ENCODE measurements at regions not wholly inside any gene's neighbourhood (a gene's known extent, or its start where the extent isn't known, plus 50 kb on each side); places are given as distances from the start of the nearest gene placed in this dataset.

DNA sequence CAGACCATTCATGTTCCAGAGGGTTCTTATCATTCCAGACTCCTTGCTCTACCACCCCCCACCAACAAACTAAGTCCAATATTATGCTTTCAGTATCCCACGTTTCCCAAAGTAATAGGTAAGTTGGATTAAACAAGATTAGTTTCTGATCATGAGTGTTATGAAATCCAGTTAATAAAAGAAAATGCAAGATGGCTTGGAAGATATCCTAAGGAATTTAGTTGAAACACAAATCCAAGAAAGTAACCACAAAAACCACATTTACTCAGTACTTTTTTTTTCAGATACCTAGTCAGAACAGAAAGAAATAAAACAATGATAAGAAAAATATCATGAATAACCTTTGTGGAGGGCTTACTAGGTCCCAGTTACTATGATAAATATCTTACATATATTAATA, 119.4 kb upstream of the MIR17HG start:
- Histone ChIP-seq H3K4me1 (ENCODE audit: insufficient read depth, low read length) (no peaks in the 10 kb centered on the region), H2AFZ (ENCODE audit: low read length) (no peak overlapping the region), H3K9ac (ENCODE audit: low read length) (no peak overlapping the region), H3K79me2 (ENCODE audit: low read length) (no peaks in the 10 kb centered on the region), H3K4me2 (ENCODE audit: low read length) (no peak overlapping the region), H3K27me3 (ENCODE audit: low read length) (peaks cover 14% of the 10 kb centered on the region; the same call in 1 of the 2 replicates), H3K27ac (ENCODE audit: low read length) (no peak overlapping the region), H3K36me3 (ENCODE audit: low read depth, low read length) (no peaks in the 10 kb centered on the region), H3F3A (ENCODE audit: low read length, unreplicated experiment) (no peaks in the 10 kb centered on the region), H3K9me2 (replicated peaks; ENCODE audit: low read length) (no peaks in the 10 kb centered on the region), H4K20me1 (ENCODE audit: low read length) (no peaks in the 10 kb centered on the region), H3K4me3 (ENCODE audit: low read length) (no peak overlapping the region), H3K9me3 (ENCODE audit: low read length) (no peaks in the 10 kb centered on the region)
- no peak for ATAC-seq
- DNase-seq: no peak
- intact Hi-C loops (cut with micrococcal nuclease): no loop called here
- BruUV-seq (replicated peaks): no TSS peak
- TF ChIP-seq EZH2 (IDR thresholded peaks at IDR 0.05; ENCODE audit: low read length, unreplicated experiment): no peak
- TF ChIP-seq EZH2phosphoT487 (IDR thresholded peaks at IDR 0.05; ENCODE audit: borderline replicate concordance, low read length): no peak
- TF ChIP-seq, protein P1, sequence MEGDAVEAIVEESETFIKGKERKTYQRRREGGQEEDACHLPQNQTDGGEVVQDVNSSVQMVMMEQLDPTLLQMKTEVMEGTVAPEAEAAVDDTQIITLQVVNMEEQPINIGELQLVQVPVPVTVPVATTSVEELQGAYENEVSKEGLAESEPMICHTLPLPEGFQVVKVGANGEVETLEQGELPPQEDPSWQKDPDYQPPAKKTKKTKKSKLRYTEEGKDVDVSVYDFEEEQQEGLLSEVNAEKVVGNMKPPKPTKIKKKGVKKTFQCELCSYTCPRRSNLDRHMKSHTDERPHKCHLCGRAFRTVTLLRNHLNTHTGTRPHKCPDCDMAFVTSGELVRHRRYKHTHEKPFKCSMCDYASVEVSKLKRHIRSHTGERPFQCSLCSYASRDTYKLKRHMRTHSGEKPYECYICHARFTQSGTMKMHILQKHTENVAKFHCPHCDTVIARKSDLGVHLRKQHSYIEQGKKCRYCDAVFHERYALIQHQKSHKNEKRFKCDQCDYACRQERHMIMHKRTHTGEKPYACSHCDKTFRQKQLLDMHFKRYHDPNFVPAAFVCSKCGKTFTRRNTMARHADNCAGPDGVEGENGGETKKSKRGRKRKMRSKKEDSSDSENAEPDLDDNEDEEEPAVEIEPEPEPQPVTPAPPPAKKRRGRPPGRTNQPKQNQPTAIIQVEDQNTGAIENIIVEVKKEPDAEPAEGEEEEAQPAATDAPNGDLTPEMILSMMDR (conservative IDR thresholded peaks at IDR 0.05; ENCODE audit: low read depth, low read length): no peak
- CTCF ChIA-PET: no interaction called here
- POLR2A ChIA-PET (ENCODE audit: unreplicated experiment): no interaction called here

DNA sequence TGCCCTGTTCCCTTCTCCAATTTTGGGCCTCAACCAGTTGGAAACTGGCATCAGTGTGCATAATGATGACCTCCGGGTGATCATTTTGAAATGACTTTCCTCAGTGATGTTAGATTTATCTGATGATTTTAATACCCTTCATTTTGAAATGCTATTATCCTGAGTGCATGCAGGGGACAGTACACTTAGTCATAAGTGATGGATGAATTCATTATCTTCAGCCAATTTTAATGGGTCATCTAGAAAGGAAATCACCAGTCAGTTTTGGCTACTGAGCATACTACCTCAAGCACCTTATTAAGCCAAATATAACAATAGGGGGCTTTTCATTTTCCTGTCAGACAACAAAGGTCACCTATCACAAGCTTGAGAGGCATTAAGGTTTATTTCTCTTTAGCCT, 118.5 kb upstream of the MIR17HG start:
- 0 out of 2 replicates have a peak, but pooled peaks cover 6% of the 10 kb centered on the region for H3K27me3 ChIP-seq (ENCODE audit: low read length)
- no peak overlapping the region for H3K9ac ChIP-seq (ENCODE audit: low read length)
- H3K36me3 ChIP-seq (ENCODE audit: low read depth, low read length): no peaks in the 10 kb centered on the region
- ATAC-seq (no peak), DNase-seq (no peak)
- no peaks in the 10 kb centered on the region for H3K79me2 ChIP-seq (ENCODE audit: low read length)
- H4K20me1 ChIP-seq (ENCODE audit: low read length): no peaks in the 10 kb centered on the region
- POLR2A ChIA-PET (ENCODE audit: unreplicated experiment): no interaction called here
- no peak overlapping the region for H2AFZ ChIP-seq (ENCODE audit: low read length)
- H3K9me3 ChIP-seq (ENCODE audit: low read length): no peaks in the 10 kb centered on the region
- CTCF ChIA-PET: no interaction called here
- H3K4me3 ChIP-seq (ENCODE audit: low read length): no peak overlapping the region
- no peaks in the 10 kb centered on the region for H3K4me1 ChIP-seq (ENCODE audit: insufficient read depth, low read length)
- BruUV-seq (replicated peaks): no TSS peak
- H3F3A ChIP-seq (ENCODE audit: low read length, unreplicated experiment): no peaks in the 10 kb centered on the region
- no peak for TF ChIP-seq EZH2 (IDR thresholded peaks at IDR 0.05; ENCODE audit: low read length, unreplicated experiment)
- no peak for TF ChIP-seq EZH2phosphoT487 (IDR thresholded peaks at IDR 0.05; ENCODE audit: borderline replicate concordance, low read length)
- TF ChIP-seq, protein P1 (conservative IDR thresholded peaks at IDR 0.05; ENCODE audit: low read depth, low read length): no peak
- intact Hi-C loops (cut with micrococcal nuclease): no loop called here
- no peak overlapping the region for H3K27ac ChIP-seq (ENCODE audit: low read length)
- no peaks in the 10 kb centered on the region for H3K9me2 ChIP-seq (replicated peaks; ENCODE audit: low read length)
- no peak overlapping the region for H3K4me2 ChIP-seq (ENCODE audit: low read length)

DNA sequence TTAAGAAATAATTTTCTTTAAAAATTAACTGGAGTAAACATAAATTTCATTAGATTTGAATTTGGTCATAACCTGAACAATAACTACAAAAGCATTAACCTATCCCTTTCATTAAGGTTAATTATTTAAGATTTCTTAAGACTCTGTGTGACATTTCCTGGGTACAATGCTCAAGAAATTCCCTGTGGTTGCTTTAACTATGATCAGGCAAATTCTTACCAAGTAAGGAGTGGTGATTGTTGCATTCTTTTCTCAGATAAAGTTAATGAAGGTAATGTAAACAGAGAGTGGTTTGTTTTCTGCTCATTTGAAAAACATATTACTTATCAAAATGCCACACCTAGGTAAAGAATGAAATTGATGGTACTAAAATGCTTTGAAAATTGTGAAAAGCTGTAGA, 114.8 kb upstream of the MIR17HG start:
- ATAC-seq (no peak), DNase-seq (no peak)
- Histone ChIP-seq H3K4me1 (ENCODE audit: insufficient read depth, low read length) (no peaks in the 10 kb centered on the region), H3F3A (ENCODE audit: low read length, unreplicated experiment) (no peaks in the 10 kb centered on the region), H3K9me2 (replicated peaks; ENCODE audit: low read length) (no peaks in the 10 kb centered on the region), H3K27ac (ENCODE audit: low read length) (no peak overlapping the region), H3K9me3 (ENCODE audit: low read length) (no peaks in the 10 kb centered on the region), H3K4me2 (ENCODE audit: low read length) (no peak overlapping the region), H3K9ac (ENCODE audit: low read length) (no peak overlapping the region), H2AFZ (ENCODE audit: low read length) (no peak overlapping the region), H4K20me1 (ENCODE audit: low read length) (no peaks in the 10 kb centered on the region), H3K36me3 (ENCODE audit: low read depth, low read length) (no peaks in the 10 kb centered on the region), H3K27me3 (ENCODE audit: low read length) (peaks cover 13% of the 10 kb centered on the region; the same call in 1 of the 2 replicates), H3K79me2 (ENCODE audit: low read length) (no peaks in the 10 kb centered on the region), H3K4me3 (ENCODE audit: low read length) (no peak overlapping the region)
- no TSS peak for BruUV-seq (replicated peaks)
- intact Hi-C loops (cut with micrococcal nuclease): no loop called here
- TF ChIP-seq EZH2phosphoT487 (IDR thresholded peaks at IDR 0.05; ENCODE audit: borderline replicate concordance, low read length): no peak
- ChIA-PET CTCF (no interaction called here), POLR2A (ENCODE audit: unreplicated experiment) (no interaction called here)
